ENCODE measurements at regions not wholly inside any gene's neighbourhood (a gene's known extent, or its start where the extent isn't known, plus 50 kb on each side); places are given as distances from the start of the nearest gene placed in this dataset.

GRCh38 chr11:122345586-122345985, 229.6 kb upstream of the BLID start:
- DNase-seq = no peak

GRCh38 chr11:122344215-122344614, 228.2 kb upstream of the BLID start:
- no peak for DNase-seq

GRCh38 chr11:122343210-122343609, 227.2 kb upstream of the BLID start:
- DNase-seq = no peak

DNA sequence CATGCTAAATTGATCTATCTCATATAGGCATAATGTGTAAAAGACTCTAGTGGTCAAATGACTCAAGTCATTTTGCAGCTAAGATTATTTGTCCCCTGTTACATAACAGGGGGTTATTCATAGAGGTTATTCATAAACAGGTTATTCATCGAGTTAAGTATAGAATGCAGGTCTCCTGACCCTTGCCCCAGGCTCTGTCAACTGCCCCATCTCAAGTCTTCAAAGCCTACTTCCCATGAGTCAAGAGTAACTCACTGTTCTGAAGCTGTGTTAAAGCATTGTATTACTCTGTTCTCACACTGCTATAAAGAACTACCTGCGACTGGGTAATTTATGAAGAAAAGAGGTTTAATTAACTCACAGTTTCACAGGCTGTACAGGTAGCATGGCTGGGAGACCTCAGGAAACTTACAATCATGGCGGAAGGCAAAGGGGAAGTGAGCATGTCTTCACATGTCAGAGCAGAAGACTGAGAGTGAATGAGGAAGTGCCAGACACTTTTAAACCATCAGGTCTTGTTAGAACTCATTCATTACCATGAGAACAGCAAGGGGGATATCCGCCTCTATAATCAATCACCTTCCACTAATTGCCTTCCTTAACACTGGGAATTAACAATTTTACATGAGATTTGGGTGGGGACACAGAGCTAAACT, 226.2 kb upstream of the BLID start:
- DNase-seq = no peak

DNA sequence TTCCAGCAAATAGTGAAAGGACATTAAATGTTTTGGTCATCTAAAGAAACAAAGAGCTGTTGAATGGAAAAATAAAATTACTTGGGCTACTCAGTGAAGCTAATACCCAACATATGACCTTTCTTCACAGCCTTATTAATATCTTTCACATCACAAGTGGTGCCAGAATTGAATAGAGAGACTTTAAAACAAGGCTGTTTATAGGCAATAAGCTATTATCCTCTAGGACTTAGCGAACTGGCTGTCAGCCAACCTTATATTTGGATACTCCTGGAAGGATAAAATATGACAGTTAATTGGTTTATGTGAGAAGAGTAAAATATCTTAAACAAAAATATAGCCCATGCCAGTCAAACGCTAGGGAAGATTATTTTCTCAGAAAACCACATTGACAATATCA, 225.5 kb upstream of the BLID start:
- DNase-seq = no peak

DNA sequence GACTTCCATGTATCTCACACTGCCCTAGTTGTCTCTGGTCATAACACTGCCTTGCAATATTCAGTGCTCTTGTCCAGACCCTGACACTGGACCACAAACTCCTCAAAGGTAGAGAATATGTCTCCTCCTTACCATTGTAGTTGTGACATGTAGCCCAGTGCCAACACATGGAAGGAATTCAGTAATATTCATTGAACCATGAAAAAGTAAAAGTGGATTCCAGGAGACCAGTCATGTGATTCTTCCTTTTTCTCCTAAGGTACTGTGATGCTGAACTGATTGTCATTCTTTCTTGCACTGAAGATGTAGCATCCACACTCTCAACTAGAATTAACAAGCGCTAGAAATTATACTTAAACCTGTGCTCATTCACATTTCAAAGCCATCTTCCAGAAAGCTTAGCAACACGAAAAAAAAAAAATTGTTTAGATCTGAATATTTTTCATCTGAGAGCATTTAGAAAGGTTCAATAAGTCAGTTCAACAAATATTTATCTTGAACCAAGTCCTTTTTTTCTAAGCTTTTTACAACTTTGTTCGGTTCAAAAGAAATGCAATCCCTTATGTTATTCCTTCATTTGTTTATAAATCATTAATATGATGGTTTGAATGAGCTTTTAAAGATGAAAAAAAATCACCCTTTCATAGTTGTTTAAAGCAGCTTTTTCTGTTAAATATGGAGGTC, 224.7 kb upstream of the BLID start:
- no peak for DNase-seq

DNA sequence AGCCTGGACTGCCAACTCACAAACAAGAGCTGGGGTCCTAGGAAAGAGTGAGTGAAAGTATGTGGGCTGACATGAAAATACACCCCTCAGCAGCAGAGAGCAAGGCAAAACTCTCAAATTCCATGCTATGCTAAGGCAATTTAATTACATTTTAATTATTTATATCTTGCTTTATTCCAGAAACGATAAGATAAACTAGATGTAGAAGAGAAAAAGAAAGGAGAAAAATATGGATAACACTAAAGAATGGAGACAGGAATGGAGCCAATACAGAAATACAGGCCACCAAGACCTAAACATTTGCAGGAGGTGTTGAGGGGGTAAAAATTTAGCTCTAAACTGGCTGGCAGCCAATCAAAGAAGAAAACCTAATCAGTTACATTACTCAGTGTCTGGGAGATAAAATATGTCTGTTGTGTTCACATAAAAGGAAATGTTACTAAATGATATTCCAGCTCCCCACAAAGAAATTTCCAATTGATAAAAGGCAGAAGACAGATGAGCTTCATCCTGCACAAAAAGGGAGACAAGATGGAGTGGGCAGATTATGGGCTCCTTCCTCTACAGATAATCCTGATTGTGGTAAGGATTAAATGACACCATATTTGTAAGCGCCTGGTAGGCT, 223.5 kb upstream of the BLID start:
- no peak for DNase-seq

GRCh38 chr11:122337704-122338103, 221.7 kb upstream of the BLID start:
- no peak for DNase-seq

- no peak for DNase-seq
Observed at GRCh38 chr11:122337241-122337640, 221.2 kb upstream of the BLID start.

DNA sequence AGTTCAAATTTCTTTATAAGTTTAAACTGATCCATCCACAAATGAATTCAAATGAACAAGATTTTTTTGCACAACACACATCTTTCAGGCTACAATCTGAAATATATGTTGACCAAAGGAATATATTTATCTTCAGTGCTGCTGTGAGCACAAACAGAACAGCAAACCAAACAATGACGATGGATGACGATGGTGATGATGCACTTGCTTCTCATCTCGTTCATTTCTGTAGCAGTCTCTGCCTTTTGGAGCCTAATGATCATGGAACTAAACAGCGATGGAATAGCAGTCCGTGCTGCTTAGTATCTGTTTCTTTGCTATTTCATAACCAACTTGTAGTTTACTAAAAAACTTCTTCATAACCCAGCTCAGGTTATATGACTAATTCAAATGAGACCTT, 220.7 kb upstream of the BLID start:
- no peak for DNase-seq

- no peak for DNase-seq
Observed at GRCh38 chr11:122334546-122335339, 218.7 kb upstream of the BLID start.

- DNase-seq = no peak
Observed at GRCh38 chr11:122333467-122333866, 217.5 kb upstream of the BLID start.

DNA sequence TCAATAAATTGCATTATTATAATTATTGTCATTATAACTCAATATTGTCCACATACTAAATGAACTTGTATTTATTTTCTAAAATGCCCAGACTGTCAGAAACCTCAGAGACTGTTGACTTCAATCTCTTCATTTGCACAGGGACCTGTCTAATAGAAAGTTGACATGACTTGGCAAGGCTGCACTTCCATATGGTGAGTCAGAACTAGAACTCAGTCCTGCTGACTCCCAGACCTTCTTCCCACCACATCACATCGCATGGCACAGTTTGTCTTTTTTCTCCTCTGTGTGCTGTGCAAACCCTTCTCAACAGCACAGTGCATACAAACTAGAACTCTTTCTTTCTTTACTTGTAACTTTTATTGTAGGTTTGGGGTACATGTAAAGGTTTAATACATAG, 215.1 kb upstream of the BLID start:
- no peak for DNase-seq

DNA sequence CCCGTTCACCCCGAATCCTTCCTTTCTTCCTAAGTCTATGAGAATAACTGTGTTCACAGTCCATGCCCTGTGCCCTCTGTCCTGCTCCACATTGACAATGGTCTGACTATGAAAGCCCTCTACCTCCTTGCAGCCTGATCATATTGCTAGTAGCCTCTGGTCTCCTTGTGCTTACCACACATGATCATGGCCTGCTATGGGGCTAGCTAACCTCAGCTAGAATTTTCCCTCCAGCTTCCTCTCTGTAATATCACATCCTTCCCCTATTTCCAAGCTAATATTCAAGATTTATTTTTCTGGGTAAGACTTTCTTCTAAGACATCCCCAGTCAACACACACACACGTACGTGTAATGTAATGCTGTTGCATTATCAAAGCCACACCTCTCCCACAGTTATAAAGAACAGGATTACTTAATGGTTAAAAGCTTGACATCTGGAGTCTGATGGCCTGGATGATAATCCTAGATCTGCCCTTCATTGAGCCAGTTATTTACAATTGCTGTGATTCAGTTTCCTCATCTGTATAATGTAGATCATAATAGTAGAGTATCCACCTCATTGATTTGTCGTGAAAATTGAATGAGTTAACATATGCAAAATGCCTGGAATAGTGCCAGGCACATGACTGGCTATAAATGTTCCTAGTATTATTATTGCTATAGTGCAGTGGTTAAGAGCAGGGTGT, 214.4 kb upstream of the BLID start:
- DNase-seq = no peak

DNA sequence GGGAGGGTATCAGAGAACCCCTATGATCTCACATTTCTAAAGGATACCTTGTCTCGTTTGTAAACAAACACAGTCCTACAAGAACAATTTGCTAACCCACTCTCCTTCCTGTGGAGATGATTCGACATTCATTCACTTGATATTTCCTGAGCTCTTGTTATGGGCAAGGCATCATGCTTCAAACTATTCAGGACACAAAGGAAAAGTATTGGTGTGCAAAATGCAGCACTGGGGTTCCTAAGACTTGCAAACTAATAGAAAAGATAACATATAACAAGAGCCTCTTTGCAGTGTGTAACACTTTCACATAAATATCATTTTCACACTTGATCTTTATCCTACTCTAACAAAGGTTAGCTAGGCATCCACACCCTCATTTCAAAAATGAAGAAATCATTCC, 211.5 kb upstream of the BLID start:
- no peak for DNase-seq

DNA sequence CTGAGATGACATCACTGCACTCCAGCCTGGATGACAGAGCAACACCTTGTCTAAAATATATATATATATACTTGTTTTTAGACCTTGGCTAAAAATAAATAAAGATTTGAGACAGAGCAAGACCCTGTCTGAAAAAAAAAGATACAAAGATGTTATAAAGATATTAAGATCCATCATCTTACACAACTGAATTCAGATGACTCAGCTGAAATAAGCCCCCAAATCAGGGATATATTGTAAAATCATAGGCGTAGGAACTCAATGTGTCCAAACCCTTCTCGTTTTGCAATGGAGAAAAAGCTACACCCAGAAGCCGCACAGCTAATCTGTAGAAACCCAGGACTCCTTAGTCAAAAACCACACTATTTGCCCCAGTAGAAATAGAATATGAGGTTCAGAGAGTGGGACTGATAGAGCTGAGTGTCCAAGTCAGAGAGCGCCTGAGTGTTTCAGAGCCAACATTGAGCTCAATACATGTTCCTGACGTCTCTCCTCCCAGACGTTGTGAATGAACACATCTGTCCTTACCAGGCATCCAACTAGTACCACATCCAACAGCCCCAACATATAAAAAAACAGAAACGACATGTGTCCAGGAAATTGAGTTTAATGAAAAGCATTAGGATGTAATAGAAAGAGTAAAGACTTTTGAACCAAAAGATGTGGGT, 207.9 kb upstream of the BLID start:
- DNase-seq = no peak

DNA sequence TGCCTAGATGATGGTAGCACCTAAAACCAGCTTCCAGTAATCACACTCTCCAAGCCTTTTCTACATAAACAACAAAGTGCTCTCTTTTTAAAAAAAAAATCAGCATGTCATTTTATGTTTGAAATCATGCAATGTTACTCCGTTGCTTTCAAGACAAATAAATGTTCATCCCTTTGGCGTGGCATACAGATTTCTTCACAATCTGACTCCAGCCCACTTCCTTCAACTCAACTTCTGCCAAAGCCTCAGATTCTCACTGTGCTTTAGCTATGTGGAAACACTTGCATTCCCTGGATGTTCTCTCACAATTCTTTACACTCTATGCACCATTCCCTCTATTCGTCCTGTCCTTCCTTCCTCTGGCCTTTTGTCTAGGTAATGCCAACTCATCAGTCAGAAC, 206.3 kb upstream of the BLID start:
- DNase-seq = no peak

DNA sequence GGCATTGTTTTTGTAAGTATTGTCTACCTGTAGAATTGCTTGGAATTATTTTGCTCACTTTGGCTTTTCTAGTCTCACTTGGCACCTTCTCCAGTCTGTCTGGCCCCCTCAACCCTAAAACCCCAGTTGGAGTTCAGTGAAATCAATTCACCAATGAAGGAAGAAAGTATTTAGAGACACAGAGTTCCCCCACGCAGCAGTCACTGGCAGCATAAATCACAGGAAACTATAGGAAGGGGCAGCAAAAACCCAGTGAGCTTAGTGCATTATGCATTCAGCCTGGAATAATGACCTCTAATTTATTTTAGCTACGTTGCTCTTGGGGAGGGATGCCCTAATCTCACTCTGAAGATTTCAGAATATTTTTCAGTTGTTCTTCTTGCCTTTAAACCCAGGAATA, 204.7 kb upstream of the BLID start:
- no peak for DNase-seq

GRCh38 chr11:122319691-122320620, 203.9 kb upstream of the BLID start:
- peak; percentile 26 for DNase-seq

DNA sequence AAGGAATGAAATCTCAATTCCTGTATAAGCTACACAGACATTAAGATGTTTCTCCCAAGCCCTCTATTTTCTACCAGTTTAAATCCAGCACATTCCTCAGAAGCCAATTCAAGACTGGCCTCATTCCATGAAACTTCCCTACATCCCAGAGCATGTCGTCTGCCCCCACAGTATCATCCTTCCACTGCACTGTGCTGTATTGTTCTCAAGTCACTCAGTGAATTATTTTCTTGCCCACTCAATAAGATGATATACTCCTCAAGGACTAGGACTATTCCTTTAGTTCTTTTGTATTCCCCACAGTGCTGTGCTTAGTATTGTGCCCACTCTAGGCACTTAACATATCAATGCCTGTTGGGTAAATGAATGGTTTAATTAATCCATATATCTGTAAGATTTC, 203.1 kb upstream of the BLID start:
- DNase-seq = no peak

DNA sequence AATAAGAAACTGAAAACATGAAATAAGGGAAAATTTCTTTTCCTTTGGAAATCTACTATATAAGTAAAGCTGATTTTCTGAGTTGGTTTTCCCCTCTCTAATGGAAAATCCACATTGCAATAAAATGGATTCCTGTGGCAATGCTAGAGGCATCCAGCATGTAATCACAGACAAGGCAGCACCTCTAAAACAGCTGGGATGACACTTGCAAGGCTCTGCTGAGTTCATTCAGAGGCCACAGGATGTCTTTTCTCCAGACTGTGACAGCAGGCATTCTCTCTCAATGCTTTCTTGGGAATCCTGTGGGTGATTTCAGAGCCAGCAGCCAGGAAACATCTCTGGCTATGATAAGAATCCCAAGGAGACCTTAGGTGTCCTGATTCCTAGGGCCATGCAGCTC, 201.3 kb upstream of the BLID start:
- no peak for DNase-seq
